H4 (cell line): ENCODE measurements at regions not wholly inside any gene's neighbourhood (a gene's known extent, or its start where the extent isn't known, plus 50 kb on each side); places are given as distances from the start of the nearest gene placed in this dataset.

Experiments
- DNase-seq: peaks from one replicate; pipeline ENCODE4 v3.0.0-alpha.2; 2015; ENCODE audit warnings: low spot score

GRCh38 chr13:22176968-22177520, 506.2 kb downstream of the FGF9 start:
- DNase-seq: no peak

GRCh38 chr13:22178878-22179277, 508.0 kb downstream of the FGF9 start:
- DNase-seq: no peak

GRCh38 chr13:22187329-22187728, 516.5 kb downstream of the FGF9 start:
- no peak for DNase-seq

GRCh38 chr13:22189176-22190048, 518.5 kb downstream of the FGF9 start:
- peak; percentile 14 for DNase-seq

GRCh38 chr13:22193070-22193469, 522.2 kb downstream of the FGF9 start:
- no peak for DNase-seq

GRCh38 chr13:22194106-22194805, 523.4 kb downstream of the FGF9 start:
- no peak for DNase-seq

GRCh38 chr13:22195726-22196125, 524.9 kb downstream of the FGF9 start:
- DNase-seq: no peak

GRCh38 chr13:22196777-22197176, 525.9 kb downstream of the FGF9 start:
- DNase-seq: no peak

GRCh38 chr13:22198001-22198400, 527.1 kb downstream of the FGF9 start:
- no peak for DNase-seq

GRCh38 chr13:22198641-22199217, 527.9 kb downstream of the FGF9 start:
- peak; percentile 12 for DNase-seq

- no peak for DNase-seq
These were observed 529.6 kb downstream of the FGF9 start for GRCh38 chr13:22200440-22200839.

- DNase-seq: no peak
These were observed 530.6 kb downstream of the FGF9 start for GRCh38 chr13:22201375-22201925.

GRCh38 chr13:22210134-22210930, 539.5 kb downstream of the FGF9 start:
- no peak for DNase-seq

- DNase-seq: no peak
These were observed 541.0 kb downstream of the FGF9 start for GRCh38 chr13:22211876-22212275.

GRCh38 chr13:22212576-22212975, 541.7 kb downstream of the FGF9 start:
- no peak for DNase-seq

- no peak for DNase-seq
These were observed 543.3 kb downstream of the FGF9 start for GRCh38 chr13:22214184-22214583.

GRCh38 chr13:22218797-22219196, 547.9 kb downstream of the FGF9 start:
- DNase-seq: no peak

- no peak for DNase-seq
These were observed 548.8 kb downstream of the FGF9 start for GRCh38 chr13:22219709-22220108.

GRCh38 chr13:22220151-22221135, 549.6 kb downstream of the FGF9 start:
- DNase-seq: no peak

- no peak for DNase-seq
These were observed 552.5 kb downstream of the FGF9 start for GRCh38 chr13:22223411-22223810.
